HG03159 (cell line): ENCODE measurements at regions not wholly inside any gene's neighbourhood (a gene's known extent, or its start where the extent isn't known, plus 50 kb on each side); places are given as distances from the start of the nearest gene placed in this dataset.

Experiments
- ATAC-seq: cut with Tn5 transposase; IDR thresholded peaks from one replicate; pipeline ENCODE4 v1.9.1; 2021; ENCODE audit warnings: mild to moderate bottlenecking, moderate library complexity; ENCODE audit not compliant: unreplicated experiment

DNA sequence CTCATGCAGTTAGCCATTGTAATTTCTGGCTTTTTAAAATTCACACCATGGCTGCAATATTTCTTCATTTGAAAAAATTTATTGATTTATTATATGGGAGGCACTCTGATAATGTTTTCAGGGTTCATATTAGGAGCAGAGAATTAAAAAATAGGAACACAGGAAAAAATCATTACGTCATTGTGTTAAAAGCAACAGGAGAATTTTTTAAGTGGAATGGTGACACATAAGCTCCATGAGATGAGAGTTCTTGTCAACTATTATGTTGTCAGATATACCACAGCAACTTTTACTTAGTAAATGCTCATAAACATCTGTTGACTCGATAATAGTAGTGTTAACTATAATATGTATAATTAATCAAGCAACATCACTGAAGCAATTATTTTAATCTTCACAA is 400.1 kb downstream of the TDRD3 start:
- ATAC-seq: no peak

DNA sequence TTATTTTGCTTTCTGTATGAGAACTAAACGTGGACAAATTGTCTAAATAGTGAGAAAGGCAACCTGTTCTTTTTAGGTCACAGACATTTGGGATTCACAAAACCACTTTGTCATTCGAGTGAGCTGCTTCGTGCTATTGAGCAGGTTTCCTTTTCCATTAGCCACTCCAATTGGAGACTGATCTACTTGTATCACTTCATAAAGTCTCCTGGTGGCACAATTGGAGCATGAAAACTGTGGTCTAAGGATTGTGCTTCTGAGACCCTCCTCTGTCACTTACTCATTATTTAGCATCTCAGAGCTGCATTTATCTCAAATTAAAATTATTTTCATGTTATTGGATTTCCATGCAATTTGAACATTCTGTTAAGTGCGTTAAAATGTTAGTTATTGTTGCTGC is 397.7 kb downstream of the TDRD3 start:
- no peak for ATAC-seq

DNA sequence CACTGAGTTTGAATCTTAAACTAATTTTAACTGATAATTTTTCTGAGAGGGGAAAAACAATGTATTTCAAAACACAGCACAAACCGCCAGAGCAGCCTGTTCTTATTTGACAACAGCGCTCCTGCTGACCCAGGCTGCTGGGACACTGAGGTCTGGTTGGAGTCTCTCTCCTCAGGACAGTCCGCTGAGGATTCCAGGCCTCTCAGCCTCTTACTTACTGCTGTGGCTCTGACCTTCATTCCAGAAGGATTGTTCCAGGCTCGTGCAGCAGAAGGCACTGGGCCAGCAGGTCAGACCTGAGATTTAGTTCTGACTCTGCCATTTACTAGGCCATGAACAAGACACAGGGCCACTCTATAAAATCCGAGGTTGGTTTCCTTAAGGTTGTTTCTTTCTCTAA is 393.6 kb downstream of the TDRD3 start:
- no peak for ATAC-seq

DNA sequence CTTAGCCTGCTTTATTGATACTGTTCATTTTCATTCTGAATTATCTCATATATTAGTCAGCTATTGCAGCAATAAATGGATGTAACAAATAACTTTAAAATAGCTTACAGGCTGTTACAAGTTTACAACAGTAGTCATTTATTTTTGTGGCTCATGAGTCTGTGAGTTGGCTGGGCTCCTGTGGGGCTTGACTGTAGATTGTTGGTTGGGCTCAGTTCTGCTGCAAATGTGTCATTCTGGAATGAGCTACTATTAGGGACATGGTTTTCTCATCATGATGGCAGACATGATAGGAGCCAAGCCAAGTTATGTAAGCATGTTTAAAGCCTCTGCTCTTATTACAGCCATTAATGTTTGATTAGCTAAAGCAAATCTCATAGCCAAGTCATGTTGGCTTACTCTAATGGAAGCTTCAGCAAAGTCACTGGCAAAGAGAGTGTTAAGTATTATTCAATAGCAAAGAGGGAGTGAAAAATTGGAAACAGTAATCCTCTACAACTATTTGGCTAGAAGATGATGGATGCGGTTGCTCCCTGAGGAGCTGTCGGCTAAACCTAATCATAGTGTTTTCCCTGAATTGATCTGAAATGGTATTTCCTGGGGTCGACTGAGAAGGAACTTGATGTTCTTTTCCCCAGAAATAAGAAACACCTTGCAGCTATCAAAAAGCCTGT is 391.3 kb downstream of the TDRD3 start:
- no peak for ATAC-seq

DNA sequence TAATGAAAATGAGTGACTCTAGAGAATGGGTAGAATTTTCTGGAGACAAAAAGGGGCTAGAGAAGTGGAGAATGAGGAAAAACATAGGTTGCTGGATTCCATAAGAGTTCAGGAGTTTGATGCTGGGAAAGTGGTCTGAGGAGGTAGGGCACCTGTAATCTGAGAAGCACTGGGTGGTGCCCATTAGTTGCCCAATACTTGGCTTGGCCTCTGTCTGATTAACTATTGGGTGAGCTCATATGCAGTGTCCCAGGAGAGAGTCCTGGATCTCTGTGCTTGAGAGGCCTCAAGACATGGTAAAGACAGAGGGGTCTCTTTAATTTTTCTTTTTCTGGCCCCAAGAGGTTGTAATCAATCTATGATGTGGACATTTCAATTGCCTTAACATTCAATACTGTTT is 390.1 kb downstream of the TDRD3 start:
- ATAC-seq: no peak

DNA sequence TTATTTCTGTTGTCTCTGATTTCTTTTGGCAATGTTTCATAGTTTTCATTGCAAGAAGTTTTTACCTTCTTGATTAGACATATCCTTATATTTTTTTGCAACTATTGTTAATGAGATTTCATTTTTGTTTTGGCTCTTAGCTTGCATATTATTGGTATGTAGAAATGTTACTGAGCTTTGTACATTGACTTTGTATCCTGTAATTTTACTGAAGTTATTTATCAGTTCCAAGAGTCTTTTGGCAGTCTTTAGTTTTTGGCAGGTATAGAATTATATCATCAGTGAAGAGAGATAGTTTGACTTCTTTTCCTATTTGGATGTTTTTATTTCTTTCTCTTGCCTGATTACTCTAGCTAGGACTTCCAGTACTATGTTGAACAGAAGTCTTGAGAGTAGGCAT is 375.7 kb downstream of the TDRD3 start:
- ATAC-seq: no peak

DNA sequence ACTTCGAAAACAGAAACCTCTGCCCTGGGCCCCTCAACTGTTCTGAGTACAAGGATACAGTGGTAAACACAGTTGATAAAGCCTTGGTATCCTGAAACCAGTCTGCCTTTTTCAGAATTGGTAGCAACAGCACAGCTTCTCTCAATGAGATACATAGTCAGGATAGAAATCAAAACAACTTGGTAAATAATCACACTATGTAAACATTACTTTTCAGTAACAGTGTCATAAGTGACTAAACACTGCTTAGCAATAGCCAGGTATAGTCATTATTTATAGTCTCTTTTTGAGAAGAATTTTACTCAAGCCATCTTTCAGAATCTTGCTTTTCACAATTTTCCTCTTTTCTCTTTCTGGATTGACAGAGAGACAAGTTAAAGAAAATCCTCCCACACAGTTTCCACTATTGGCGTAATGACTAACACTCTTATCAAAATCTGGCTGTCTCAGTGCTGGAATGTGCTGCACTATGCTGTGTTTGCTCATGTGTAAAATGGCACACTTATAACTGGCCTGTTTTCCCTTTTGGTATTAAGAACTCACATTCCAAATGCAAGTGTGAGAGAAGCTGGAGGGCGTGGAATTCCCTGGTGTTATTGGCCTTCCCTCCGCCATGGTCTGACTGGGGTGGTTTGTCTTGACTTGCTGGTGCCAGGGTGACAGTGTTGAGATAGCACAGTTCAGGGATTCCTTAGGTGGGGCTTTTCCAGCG is 368.8 kb downstream of the TDRD3 start:
- no peak for ATAC-seq

DNA sequence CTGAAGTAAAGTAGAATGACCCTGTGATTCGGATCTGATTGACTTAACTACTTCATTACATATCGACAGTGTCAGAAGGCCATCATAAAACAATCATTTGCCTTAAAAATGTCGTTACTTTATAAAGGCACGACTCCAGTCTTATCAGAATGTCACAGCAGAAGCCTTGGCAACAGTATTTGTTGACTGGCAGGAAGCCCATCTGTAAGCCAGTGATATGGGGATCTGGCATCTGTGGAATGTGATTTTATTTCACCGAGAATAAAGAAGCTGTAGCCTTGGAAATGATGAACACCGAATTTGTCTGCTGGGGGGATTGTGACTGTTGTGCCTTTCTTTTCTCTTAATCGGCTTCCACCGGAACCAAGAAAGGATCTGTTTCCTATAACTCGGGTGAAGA is 362.5 kb downstream of the TDRD3 start:
- ATAC-seq: no peak

DNA sequence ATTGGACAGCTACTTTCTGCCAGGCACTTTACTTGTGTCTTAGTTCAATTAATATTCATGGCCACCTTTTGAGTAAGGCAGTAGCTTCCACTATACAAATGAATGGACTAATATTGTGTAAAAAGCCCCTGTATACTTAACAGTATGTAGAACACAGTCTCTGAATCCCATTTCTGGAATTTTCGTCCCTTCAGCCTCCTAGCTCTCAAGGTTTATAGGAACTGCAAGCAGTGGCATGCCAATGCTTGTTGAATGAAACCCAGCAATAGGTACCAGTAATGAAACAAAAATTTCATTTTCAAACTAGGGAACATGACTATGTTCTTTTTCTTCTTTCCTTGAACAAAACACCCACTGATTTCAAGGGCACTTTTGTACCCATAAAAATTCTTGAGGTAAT is 361.6 kb downstream of the TDRD3 start:
- no peak for ATAC-seq

DNA sequence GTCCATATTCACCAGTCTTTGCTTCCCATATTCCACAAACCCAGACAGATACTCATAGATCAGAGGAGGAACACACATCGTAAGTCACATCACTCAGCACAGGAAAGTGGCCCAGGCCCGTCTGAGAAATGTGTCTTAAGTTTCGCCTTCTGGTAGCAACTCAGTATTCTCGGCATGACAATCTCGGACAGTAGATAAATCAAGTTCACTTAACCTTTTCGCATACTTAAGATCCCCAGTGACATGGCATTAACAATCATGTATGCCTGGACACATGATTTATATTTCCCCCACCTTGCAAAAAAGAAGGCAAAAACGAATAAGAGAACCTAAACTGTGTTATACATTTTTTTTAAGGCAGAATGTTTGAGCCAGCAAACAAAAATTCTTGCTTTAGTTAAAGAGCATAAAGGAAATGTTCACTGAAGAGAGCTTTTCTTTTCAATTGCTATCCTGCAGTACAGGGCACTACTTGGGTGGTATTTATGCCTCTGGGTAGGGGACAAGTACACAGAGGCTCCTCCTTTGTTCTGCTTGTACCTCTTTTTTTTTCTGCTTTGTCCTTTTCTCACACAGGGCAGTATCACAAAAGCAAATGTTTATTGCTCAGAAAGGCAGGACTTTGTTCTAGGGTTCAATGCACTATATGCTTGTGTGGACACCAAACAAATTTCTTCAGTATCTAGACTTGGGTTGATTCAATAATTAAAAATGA is 360.6 kb downstream of the TDRD3 start:
- ATAC-seq: no peak

DNA sequence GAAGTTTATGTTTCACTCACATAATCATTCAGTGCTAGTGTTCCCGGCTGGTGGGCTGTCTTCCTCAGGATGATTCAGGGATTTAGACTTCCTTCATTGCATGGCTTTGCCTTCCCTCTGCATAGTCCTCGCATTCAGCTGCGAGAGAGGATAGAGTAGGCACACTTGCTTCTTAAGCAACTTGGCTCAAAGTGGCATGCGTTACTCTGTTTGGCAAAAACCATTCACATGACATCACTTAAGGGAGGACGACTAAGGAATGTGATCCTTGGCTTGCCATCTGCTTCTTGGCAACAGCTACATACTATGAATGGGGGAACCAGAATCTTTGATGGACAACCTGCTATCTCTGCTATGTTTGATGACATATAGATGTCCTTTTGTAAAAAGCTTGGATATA is 359.3 kb downstream of the TDRD3 start:
- ATAC-seq: no peak

DNA sequence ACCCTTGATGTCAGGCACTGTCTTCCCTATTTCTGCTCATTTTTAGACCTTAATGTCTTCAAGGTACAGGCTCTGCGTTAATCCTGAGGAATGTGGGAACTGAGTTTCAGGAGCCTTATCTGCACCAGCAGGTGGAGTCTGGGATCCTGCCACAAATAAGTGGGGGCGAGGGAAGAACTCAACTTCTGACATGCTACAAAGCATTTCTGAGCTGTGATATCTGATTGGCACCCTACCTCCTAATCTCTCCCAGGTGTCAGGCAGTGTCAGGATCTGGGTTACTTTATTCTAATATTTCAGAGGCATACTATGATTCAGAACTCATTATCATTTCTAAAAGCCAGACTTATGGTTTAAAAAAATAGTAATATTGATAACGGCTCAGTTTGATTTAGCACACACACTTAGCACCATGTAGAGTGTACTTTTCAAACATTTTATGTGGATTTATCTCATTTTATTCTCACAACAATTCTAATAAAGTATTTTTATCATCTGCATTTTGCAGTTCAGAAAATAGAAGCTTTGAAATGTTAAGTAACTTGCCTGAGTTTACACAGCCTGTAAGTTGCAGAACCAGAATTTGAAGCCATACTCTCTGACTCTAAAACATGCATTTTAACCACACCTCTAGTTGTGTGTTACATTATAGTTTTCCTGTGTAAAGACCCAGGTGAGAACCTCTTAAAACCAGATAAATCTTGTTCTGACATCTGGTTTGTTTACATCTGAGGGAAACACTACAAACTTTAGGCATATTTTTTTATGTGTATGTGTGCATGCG is 358.6 kb downstream of the TDRD3 start:
- no peak for ATAC-seq

DNA sequence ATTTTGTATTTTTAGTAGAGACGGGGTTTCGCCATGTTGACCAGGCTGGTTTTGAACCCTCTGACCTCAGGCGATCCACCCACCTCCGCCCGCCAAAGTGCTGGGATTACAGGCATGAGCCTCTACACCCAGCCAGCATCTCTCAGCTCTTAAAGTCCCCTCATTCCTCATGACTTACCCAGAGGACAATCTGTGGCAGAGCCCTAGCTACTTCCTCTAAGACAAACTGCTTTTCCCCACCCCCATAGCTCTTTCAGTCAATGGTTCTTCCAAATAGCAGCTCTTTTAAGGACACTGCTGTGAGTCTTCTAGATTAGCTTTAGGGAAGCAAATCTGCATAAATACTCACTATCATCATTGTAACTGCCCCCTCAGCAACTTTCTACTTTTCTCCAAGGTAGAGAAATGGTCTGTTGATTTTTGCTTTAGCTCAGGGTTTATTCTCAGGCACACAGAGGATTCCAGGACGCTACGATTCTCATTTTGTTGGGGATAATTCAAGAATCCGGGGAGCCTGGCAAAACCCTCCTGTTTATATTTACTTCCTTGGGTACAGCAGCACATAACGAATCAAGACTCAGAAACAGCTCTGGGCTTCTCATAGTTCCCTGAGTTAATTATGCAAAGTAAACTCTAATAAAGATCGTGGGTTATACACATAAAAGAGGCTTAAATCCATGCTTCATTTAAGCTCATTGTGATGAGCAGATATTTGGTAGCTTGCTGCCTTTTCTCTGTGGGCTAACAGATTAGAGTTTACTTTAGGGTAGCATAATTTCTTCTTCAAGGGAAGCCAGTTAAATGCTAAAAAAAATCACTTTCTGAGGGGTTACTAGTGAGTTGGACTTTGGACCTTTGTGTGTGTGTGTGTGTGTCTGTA is 357.4 kb downstream of the TDRD3 start:
- no peak for ATAC-seq

DNA sequence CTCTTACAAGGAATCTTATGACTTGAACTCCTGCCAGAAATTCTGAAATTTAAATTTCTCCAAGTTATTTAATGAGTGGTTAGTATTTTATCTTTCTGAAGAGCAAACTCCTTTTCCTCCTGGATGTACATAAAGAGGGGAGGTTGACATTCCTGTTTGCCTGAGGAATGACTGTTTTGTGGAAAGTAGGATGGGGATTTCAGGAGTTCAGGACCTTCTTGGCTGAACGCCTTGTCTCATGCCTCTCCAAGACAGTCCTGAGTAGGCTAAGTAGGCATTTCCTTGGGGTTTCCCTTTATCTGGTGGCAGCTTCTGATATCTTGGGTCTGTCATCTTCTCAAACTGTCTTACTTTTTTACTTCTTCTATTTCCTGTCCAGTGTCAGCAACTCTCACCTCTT is 356.6 kb downstream of the TDRD3 start:
- no peak for ATAC-seq

DNA sequence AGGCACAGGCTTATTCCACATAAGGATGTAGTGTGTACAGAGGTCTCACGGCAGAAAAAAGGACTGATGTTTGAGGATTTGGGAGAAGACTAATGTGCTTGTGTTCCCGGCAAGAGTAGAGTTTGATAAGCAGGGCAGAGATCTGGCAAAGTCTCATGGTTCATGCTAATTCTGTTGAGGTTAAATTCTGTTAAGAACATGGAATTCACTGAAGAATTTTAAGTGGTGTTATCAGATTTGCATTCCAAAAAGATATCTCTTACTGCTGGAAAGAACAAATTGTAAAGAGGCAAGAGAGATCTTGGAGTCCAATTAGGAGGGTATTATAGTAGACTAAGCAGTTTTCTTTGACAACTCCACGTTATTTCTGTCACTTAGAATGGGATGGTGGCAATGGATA is 348.3 kb downstream of the TDRD3 start:
- no peak for ATAC-seq

DNA sequence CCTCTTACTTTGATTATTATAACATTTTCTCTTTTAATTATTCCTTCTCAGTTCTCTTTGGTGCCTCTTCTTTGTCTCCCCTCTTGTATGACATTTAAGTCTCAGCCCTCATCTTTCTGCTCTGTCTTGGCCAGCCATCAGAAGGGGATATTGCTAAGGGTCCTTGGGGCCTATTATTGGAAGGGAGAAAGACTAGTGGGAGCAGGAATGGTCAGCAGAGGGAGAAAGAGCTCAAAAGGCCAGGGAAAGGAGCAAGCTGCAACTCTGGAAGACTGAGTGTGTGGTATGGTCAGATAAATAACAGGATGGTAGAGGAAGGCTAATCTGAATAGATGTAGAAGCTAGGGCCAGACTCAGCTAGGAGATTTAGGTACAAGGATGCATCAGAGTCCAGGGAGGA is 336.9 kb downstream of the TDRD3 start:
- ATAC-seq: no peak

DNA sequence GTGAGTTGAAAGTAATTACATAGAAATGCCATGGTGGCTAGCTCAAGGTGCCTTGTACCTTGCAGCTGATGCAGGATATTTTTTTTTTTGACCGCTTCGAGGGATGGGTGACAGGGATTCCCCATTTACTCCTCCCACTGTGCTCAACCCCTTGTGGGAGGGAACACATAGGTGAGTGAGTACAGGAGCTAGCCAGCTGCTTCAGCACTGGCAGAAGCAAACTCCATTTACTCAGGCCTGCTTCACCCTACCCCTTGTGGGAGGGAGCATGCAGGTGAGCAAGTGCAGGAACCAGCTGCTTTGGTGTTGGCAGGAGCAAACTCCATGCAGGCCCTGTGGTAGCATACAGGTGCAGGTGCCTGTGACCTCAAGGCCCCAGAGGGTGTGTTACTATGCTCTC is 330.1 kb downstream of the TDRD3 start:
- ATAC-seq: no peak

DNA sequence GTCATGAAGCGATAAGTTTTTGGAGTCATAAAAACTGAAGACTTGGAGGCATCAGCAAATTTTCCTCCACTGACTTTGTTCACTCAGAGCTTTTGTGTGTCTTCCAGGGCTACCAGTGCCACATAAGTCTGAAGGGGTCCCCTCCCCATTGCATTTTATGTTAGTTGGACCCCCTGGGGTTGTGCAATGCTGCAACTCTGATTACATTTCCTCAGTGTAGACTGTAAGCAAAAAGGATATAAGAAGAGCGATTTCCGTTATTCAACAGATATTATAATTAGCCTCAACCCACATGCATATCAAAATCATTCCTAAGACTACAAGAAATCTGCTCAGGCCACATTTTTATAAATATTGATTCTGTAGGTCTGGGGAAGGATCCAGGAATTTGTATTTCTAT is 324.0 kb downstream of the TDRD3 start:
- no peak for ATAC-seq

DNA sequence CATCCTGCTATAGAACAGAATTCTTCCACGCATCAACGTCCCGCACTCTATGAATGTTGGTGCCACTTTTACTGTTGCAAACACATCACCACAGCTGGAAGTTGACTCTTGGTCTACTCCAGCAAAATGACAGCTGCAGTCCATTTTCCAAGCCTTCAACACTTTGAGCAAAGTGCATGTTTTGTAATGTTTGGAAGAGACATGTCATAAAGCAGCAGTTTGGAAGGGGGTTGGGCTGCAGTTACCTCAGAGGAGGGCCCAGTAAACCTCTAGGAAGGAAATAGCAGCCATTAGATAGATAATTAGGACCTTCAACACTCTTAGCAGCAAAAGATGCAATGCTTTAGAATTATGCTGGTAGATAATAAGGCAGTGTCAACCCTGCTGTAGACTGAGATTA is 323.6 kb downstream of the TDRD3 start:
- ATAC-seq: no peak

DNA sequence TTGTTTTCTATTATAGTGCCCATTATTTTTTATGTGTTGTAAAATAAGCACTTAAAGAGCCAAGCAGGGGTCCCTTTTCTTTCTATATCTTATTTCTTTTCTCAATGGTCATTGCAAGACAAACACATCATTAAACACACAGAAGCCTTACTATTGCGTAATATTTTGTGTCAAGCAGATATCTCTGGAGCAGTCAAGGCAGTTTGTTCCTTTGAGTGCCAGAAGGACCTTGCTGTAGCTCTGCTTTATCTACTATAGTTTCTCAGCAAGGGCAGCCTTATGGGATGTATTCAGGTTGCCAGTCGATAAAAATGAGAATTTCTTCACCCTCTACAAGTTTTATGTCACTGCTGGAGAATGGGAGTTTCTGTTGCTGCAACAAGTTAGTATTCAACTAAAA is 319.3 kb downstream of the TDRD3 start:
- ATAC-seq: no peak

DNA sequence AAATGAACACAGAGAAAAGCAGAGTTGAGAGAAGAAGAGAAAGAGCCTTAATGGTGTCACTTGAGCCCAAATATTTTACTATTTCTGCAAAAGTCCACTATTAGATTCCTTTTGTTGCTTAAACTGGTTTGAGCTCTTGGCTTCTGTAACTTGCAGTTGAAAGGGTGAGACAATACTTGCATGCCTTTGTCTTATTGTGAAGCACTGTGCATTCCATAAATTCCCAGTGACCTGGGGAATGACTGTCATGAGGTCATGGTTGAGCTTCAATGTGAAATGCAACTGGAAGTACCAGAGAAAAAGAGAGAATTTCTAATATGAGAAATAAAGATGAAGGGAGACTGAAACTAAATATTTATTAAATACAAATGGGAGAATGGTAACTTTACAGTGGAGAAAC is 310.9 kb downstream of the TDRD3 start:
- no peak for ATAC-seq
